ENCODE measurements at regions not wholly inside any gene's neighbourhood (a gene's known extent, or its start where the extent isn't known, plus 50 kb on each side); places are given as distances from the start of the nearest gene placed in this dataset.

DNA sequence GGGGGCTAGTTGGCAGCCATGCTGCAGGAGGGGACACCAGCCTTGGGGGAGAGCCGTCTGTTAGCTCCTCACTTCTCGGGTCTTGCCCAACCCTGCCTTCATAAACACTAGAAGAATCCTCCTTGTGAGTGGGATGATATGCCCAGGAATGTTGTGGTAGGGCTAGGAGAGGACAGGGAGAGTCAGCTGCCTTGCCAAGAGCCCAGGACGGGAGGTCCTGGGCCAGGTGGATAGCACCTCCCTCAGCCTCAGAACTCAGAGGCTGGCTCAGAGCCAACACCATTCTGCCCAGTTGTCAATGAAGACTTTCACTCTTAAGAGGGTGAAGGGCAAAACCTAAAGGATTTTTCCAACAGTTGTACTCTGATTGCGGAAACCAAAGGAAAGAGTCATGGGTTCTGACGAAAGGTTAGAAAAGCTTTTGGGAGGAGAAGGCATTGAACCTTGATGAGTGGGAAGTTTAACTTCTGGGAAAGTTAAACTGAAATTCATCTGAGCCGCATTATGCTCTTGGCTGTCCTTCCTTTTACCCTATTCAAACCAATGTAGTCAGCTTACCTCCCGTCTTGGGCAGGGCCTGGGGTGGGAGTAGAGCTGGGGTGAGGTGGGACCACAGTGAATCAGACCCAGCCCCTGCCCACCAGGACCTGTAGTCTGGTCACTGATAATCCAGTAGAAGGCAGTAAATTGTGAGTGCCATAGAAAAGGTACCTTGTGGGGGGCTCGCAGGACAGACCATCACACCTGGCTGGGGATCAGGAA, 81.9 kb downstream of the FAM43A start:
- Histone ChIP-seq H3K4me3 (no peak overlapping the region), H3K27me3 (no peaks in the 10 kb centered on the region), H3K36me3 (no peaks in the 10 kb centered on the region), H3K9me3 (no peaks in the 10 kb centered on the region), H3K4me1 (peaks cover 3 to 4% of the 10 kb centered on the region in 2 donors), H3K27ac (no peak overlapping the region)
- DNase-seq (no peak), ATAC-seq (no peak)
- intact Hi-C loops (cut with DNase I; ENCODE audit: low total_unique reads): loop anchor here (2.0 to 5.0 kb wide), 3 partner anchors 55 to 490 kb away; no protein-coding TSS in a partner anchor
- no peak for TF ChIP-seq POLR2A (IDR thresholded peaks at IDR 0.05)
- TF ChIP-seq, protein P1, sequence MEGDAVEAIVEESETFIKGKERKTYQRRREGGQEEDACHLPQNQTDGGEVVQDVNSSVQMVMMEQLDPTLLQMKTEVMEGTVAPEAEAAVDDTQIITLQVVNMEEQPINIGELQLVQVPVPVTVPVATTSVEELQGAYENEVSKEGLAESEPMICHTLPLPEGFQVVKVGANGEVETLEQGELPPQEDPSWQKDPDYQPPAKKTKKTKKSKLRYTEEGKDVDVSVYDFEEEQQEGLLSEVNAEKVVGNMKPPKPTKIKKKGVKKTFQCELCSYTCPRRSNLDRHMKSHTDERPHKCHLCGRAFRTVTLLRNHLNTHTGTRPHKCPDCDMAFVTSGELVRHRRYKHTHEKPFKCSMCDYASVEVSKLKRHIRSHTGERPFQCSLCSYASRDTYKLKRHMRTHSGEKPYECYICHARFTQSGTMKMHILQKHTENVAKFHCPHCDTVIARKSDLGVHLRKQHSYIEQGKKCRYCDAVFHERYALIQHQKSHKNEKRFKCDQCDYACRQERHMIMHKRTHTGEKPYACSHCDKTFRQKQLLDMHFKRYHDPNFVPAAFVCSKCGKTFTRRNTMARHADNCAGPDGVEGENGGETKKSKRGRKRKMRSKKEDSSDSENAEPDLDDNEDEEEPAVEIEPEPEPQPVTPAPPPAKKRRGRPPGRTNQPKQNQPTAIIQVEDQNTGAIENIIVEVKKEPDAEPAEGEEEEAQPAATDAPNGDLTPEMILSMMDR (IDR thresholded peaks at IDR 0.05 in 4 of 5, conservative IDR thresholded peaks at IDR 0.05 in 1 of 5): no peak
- in situ Hi-C loops (cut with MboI; ENCODE audit: low sequenced_read_pairs in 4 of 4): no loop called here

DNA sequence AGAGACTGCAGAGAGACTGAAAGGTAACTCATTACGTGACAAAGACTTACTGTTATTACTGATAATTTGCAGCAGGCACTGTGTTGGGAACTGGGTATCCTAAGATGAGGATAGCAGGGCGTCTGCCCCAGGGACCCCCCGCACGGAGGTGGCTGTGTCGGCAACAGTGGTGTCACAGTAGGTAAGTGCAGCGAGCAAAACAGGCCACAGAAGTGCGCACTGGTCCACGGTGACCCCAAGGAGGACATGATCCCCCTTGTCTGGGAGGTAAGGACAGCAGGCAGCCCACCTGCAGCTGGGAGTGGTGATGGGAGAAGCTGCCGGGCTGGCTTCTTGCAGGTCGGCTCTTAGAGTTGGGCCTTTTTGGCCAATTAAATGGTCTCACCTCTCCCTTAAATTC, 82.9 kb downstream of the FAM43A start:
- in situ Hi-C loops (cut with MboI; ENCODE audit: low sequenced_read_pairs in 4 of 4): no loop called here
- Histone ChIP-seq H3K27me3 (no peaks in the 10 kb centered on the region), H3K4me3 (peak overlapping the region in 2 of 4 donors; percentile 23 to 27), H3K4me1 (peaks cover 10 to 13% of the 10 kb centered on the region in 2 donors), H3K36me3 (no peaks in the 10 kb centered on the region), H3K27ac (peak overlapping the region in 3 of 4 donors; percentile 45 to 62 (median 54)), H3K9me3 (no peaks in the 10 kb centered on the region)
- DNase-seq (no peak), ATAC-seq (no peak)
- intact Hi-C loops (cut with DNase I; ENCODE audit: low total_unique reads): loop anchor here (2.0 to 5.0 kb wide), 3 partner anchors 54 to 489 kb away; no protein-coding TSS in a partner anchor
- no peak for TF ChIP-seq POLR2A (IDR thresholded peaks at IDR 0.05)
- TF ChIP-seq, protein P1 (IDR thresholded peaks at IDR 0.05 in 4 of 5, conservative IDR thresholded peaks at IDR 0.05 in 1 of 5): no peak

DNA sequence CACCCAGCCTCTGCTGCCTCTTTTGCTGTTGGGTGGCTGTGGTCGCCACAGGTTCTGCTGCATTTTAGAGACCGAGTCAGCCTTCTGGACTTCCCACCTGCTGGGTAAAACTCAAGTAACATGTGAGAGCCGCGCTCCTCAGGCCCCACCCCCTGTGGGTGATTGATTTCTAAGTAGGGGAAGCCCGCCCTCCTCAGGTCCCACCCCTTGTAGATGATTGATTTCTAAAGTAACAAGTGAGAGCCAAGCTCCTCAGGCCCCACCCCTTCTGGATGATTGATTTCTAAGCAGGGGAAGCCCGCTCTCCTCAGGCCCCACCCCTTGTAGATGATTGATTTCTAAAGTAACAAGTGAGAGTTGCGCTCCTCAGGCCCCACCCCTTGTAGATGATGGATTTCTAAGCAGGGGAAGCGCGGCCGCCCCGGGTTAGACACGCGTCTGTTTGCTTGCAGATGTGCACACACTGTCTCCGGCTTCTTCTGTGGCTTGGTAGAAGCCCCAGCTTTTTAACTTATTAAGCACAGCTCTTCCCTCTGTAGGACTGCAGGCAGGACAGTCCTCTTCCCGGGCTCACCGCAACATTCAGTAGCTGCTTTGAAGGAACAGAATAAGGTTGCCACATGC, 83.4 kb downstream of the FAM43A start:
- TF ChIP-seq, protein P1 (IDR thresholded peaks at IDR 0.05 in 4 of 5, conservative IDR thresholded peaks at IDR 0.05 in 1 of 5): no peak
- TF ChIP-seq POLR2A (IDR thresholded peaks at IDR 0.05): peak in 1 of 2 donors; percentile 19
- DNase-seq: peak; percentile 91
- peaks cover 10 to 19% of the 10 kb centered on the region in 2 donors for H3K4me1 ChIP-seq
- no peaks in the 10 kb centered on the region for H3K27me3 ChIP-seq
- in situ Hi-C loops (cut with MboI; ENCODE audit: low sequenced_read_pairs in 4 of 4): no loop called here
- intact Hi-C loops (cut with DNase I; ENCODE audit: low total_unique reads): loop anchor here (2.0 to 5.0 kb wide), 3 partner anchors 53 to 488 kb away; no protein-coding TSS in a partner anchor
- H3K27ac ChIP-seq: peak overlapping the region; percentile 43 to 62 (median 53)
- ATAC-seq: peak; percentile 95 to 96
- no peaks in the 10 kb centered on the region for H3K36me3 ChIP-seq
- no peaks in the 10 kb centered on the region for H3K9me3 ChIP-seq
- H3K4me3 ChIP-seq: peak overlapping the region; percentile 43 to 65 (median 48)

DNA sequence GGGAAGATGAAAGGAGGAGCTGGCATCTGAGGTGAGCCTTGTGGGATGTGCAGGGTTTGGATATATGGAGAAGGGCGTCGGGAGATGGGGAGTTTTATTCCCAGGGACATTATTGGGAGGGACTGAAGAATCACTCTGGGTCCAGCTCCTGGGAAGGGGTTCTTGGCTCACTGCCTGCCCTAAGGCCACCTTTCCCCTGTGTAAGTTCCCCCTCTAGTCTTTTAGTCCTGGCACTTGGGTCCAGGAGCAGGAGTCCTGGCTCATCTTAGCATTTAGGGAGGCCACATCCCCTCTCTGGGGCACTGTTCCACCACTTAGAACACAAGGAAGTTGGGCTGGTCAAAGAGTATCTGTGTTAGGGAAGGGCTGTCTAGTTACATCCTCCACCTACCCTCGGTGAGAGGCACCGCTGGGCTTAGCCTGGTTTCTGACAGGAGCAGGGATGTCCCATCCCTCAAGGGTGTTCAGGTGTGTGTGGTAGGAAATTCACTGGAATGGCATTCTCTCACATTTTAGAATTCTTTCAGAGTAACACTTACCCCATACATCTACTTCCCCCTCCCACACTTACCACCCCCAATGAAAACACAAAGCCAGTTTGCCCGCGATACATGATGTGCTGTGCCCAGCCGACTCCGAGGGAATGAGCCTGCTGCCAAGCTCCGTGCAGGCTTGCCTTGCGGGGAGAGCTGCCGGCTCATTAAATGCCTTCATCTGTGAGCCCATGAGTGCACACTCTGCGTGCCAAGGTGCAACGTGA, 86.7 kb downstream of the FAM43A start:
- no peaks in the 10 kb centered on the region for H3K27me3 ChIP-seq
- ATAC-seq: no peak
- in situ Hi-C loops (cut with MboI; ENCODE audit: low sequenced_read_pairs in 4 of 4) (no loop called here), intact Hi-C loops (cut with DNase I; ENCODE audit: low total_unique reads) (no loop called here)
- TF ChIP-seq POLR2A (IDR thresholded peaks at IDR 0.05): no peak
- TF ChIP-seq, protein P1 (IDR thresholded peaks at IDR 0.05 in 4 of 5, conservative IDR thresholded peaks at IDR 0.05 in 1 of 5): no peak
- H3K36me3 ChIP-seq: no peaks in the 10 kb centered on the region
- H3K27ac ChIP-seq: no peak overlapping the region
- no peaks in the 10 kb centered on the region for H3K9me3 ChIP-seq
- peaks cover 10 to 21% of the 10 kb centered on the region in 2 donors for H3K4me1 ChIP-seq
- H3K4me3 ChIP-seq: peak overlapping the region in 1 of 4 donors; percentile 33
- no peak for DNase-seq

All from gastrocnemius medialis (tissue), 4 donors.